RCC 7860 (cell line): ENCODE measurements at regions not wholly inside any gene's neighbourhood (a gene's known extent, or its start where the extent isn't known, plus 50 kb on each side); places are given as distances from the start of the nearest gene placed in this dataset.

Experiments used
- DNase-seq: peaks from one replicate; pipeline ENCODE4 v3.0.0-alpha.2; 2015; ENCODE audit warnings: low spot score
- FAIRE-seq: peaks from 2 replicates; lab custom pipeline; 2012; peaks lifted over from hg19 to GRCh38; lab: Jason Lieb, UNC

DNA sequence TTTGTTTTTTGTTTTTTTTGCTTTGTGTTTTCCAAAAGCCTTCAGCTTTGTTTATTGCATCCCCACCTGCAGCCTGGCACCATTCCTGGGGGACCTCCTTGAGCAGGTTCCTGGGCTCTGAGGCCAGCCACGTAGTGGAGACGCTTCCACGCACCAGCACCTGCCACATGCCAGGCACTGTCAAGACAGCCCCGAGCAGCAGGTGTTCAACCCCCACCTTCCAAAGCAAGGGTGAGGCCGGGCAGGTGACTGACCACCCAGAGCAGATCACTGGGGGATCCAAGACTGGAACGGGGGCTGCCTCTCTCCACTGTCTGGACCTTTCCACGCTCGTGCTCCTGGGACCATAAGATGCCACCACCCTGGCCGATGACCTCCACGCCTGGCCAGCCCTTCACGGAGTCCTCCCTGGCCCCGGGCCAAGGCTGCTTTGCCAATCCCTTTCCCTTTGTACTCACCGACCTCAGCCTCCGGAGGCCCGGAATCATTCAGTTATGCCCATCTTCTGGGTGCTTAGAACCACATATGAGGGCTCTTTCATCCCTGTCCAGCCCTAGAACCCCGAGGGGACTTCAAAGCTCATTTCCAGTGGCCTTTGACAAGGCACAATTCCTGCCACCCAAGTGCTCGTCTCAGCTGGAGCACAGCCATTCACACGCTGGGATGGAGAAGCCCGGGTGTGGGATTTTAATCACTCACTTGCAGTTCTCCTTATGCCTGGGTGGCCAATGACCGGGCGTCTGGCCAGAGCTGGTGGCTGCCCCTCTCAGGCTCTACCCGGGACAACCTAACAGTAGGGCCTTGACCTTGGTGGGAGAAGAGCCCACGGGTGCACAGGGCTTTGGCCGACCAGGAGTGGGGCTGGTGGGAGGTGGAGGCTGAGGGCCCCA lies 330.8 kb downstream of the NPHP4 start:
- FAIRE-seq (no peak), DNase-seq (no peak)

- DNase-seq, result no peak
- no peak for FAIRE-seq
Measured at GRCh38 chr1:5660141-5660935, 331.9 kb downstream of the NPHP4 start.

- no peak for FAIRE-seq
Measured at GRCh38 chr1:5659606-5660005, 332.6 kb downstream of the NPHP4 start.

DNA sequence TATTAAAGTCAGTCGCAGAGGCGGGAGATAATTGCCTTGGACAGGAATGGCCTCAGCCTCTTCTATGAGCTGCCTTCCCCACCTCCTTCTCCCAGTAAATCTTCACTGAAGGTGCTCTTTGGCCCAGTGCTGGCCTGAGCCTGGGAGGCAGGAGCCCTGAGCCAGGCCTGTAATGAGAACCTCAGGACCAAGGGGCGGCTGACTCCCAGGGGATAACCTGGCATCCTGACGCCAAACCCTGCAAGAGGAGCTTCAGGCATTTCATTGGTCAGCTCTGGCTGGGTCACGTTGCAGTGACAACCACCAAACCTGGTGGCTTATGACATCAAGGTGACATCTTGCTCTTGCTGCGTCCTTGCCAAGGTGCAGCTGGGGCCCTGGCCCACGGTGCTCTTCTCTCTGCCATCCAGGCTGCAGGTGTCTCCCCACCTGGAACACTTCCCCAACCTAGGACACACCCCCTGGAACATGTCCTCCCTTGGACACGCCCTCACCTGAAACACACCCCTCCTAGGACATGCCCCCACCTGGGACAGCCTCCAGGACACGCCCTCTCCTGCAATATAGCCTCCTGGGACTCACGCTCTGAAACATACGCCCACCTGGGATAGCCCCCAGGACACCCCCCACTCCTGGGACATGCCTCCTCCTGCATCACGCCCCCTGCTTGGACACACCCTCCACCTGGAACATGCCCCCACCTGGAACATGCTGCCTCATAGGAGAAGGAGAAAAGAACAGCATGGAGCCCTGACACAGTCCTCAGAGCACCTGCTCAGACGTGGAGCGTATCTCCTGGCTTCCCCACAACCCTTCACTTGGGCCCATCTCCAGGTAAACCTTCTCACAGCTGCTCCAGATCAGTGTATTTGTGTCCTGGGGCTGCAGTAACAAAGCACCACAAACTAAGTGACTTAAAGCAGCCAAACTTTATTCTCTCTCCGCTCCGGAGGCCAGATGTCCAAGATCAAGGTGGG lies 333.6 kb downstream of the NPHP4 start:
- DNase-seq, result no peak
- no peak for FAIRE-seq

More at GRCh38 chr1:5659606-5660005, 332.6 kb downstream of the NPHP4 start:
- DNase-seq, result no peak

DNA sequence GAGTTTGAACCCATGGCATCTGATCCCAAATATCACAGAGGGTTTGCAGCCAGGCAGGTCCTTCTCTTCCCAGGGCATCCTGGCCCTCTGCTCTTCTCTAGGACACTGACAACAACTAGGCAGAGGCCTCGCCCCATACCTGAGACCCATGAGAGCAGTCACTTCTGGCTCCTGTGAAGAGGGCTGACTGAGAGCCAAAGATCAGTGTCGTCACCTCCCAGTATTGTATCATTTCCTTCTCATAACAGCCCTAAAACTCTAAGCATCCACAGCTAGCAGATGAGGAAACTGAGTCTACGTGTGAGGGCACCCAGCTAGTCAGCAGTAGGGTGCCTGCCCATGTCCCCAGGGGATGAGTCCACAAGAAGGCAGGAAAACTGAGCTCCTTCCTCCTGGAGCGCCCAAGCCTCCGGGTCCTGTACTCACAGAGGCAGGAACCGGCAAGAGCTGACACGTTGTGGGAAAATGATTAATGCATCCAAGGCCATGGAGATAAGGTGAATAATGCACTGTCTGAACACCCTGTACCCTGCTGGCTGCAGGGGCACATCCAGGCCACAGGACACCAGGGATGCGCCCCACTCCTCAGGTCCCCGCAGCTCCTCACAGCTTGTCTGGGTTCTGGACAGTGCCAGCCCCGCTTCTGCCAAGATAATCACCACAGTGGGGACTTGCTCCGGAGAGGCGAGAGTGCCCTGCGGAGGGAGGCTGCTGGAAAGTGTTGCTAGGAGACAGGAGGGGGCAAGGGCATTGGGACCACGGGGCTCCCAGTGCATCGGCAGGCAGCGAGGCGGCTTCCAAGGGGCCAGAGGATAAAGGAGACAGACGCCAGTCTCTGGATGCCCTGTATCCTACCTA lies 340.0 kb downstream of the NPHP4 start:
- DNase-seq (no peak), FAIRE-seq (no peak)

- no peak for DNase-seq
- no peak for FAIRE-seq
Measured at GRCh38 chr1:5651473-5651872, 340.8 kb downstream of the NPHP4 start.

DNA sequence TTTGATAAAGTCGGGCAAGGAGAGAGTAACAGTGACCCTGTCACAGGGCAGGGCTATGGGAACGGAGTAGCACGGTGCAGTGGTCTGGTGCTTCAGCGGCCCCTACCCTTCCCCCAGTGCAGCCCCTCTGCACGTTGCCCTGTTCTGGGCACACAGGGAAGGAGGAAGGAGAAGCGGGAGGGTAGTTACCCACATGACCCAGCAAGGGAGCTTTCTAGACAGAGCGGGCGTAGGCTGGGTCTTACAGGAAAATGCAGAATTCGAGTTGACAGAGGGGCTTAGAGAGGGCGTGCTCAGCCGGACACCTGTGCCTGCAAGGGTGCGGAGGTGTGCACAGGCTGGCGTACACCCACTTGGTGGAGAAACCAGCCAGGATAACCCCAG lies 341.2 kb downstream of the NPHP4 start:
- no peak for FAIRE-seq
- DNase-seq, result no peak

DNA sequence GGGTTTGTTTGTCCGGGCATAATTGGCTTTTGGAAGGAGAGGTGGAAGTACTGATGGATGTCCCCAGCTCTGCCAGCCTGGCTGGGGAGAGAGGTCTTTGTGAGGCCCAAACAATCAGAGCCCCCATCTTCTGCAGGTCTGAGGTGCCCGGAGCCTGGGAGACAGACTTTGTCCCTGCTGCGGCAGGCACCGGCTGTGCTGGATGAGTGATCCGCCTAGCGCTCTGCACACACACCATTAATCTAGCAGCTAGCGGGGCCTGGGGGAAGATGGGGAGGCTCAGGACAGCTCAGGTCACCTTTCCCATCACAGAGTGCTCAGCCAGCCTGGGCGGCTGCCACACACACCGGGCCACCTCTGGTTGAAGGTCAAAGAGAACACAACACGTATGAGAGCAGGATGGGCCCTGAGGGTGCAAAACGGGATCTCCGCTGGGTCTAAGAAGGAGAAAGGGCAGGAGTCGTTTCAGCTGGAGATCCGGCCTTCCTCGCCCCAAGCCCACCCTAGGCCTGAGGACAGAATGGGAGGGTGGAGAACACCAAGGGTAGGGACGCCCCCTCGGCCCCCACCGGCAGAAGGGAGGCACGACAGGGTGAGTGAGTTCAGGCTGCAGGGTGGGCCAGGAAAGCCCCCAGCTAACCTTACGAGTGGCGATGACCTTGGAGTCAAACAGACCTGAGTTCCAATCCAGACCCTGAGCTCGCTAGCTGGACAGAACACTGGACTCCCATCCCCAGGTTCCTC lies 341.8 kb downstream of the NPHP4 start:
- no peak for FAIRE-seq
- no peak for DNase-seq

DNA sequence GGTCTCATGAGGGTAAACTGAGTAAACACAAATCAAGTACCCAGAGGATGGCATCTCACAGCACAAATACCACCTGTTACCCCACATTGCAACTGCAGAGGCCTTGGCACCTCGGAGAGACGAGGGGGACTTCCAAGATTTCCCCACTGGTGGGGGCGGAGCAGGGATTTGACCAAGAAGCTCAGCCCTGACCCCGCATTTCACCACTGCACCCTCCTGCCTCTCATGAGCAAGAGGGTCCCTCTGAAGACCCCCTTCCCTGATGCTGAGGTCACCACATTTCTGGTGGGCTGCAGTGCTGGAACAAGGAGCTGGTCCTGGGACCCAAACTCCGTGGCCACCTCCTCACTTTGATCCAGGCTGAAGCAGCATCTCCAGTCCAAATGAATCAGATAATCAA lies 342.4 kb downstream of the NPHP4 start:
- no peak for DNase-seq
- no peak for FAIRE-seq

DNA sequence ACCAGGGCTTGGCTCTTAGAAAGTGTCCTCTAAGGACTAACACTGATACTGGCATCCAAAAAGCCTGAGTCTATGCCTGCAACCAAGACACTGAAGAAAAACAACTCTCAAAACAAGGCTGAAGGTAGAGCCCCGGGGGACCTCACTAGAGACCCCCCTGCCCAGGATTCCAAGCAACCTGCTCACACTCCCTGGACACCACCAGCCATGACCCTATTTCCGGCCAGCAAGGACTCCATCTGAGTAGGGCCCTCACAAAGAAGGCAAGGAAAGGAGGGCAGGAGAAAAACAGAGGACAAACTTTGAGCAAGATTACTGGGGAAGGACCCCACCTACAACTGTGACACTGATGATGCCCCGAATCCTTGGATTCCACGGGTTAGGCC lies 343.1 kb downstream of the NPHP4 start:
- FAIRE-seq (no peak), DNase-seq (no peak)

- FAIRE-seq, result no peak
- no peak for DNase-seq
Measured at GRCh38 chr1:5648410-5649165, 343.6 kb downstream of the NPHP4 start.

DNA sequence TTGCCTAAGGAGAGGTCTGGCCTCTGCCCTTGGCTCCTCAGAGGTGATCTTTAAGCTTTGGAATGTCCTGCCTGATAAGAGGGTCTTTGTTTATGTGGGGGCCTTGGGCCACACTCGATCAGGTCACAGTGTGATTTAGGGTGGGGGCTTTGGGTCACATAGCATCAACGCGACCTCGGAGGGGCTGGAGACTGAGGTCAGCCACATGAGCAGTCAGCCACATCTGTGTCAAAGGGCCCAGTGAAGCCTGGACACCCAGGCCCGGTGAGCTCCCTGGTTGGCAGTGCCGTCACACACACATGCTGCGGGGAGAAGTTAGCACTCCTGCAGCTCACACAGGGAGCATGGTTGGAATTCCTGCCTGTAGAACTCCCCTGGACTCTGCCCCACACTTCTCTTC lies 345.0 kb downstream of the NPHP4 start:
- no peak for FAIRE-seq
- no peak for DNase-seq

- FAIRE-seq, result no peak
- DNase-seq, result no peak
Measured at GRCh38 chr1:5646486-5647149, 345.6 kb downstream of the NPHP4 start.

- DNase-seq (no peak), FAIRE-seq (no peak)
Measured at GRCh38 chr1:5645929-5646328, 346.3 kb downstream of the NPHP4 start.

DNA sequence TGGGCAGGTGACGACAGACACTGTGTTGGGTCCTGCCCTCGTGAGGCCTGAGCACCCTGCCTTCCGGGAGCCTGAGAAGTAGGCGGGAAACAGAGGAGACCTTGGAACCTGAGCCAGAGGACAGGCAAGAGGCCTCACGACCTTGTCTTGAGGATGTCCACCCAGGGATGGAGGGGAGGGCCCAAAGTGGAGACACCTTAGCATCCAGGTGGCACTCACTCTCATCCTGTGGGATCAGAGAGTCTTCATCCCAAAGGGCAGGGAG lies 347.2 kb downstream of the NPHP4 start:
- FAIRE-seq, result no peak
- DNase-seq, result no peak

GRCh38 chr1:5644281-5645134 lies 347.7 kb downstream of the NPHP4 start:
- DNase-seq (no peak), FAIRE-seq (no peak)

DNA sequence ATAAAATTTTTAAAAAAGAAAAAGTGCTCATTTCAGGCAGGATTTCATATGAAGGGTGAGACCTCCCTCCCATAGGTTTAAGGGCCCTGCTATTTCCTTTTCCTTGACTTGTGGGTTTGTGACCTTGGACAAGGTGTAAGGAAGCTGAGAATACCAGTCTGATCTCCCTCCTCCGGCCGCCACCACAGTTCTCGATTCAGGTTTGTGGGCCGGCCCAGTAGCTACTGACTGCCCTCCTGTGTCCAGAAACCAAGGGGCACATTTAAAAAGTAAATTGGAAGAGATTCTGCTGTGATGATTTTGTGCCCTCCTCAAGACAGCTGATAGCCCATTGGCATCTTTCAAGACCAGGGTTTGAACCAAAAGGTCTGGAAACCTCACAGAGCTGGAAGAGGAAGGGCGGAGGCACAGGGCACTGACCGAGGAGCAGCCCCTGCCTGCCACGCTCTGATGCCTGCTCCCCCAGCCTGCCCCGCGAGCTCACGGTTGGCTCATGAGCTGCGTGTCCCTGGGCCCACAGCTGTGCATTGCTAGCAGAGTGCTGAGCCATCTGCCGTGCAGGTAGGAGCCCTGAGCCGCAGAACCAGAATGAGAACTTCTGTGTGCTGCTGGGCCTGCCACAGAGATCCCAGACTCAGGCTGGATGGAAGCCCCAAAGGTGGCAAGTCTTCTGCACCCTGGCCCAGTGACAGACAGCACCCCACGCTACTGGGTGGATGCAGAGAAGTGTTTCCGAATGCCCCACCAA lies 348.7 kb downstream of the NPHP4 start:
- DNase-seq (no peak), FAIRE-seq (no peak)
